HEK293 (cell line): ENCODE measurements at regions not wholly inside any gene's neighbourhood (a gene's known extent, or its start where the extent isn't known, plus 50 kb on each side); places are given as distances from the start of the nearest gene placed in this dataset.

Source experiments
- CTCF ChIA-PET: fragments of 350-600 bp; formaldehyde crosslinking; extraction: SDS; loops from one replicate; lab custom pipeline; 2021; ENCODE audit warnings: antibody characterized with exemption; lab: Yijun Ruan, JAX
- POLR2A ChIA-PET: fragments of 300-600 bp; formaldehyde crosslinking; extraction: SDS; loops from one replicate; lab custom pipeline; 2020; ENCODE audit warnings: antibody characterized with exemption, inconsistent platforms; lab: Yijun Ruan, JAX
- H3K27ac ChIP-seq: fragments of 200-500 bp; sonication (Bioruptor generic); 2 replicates; pipeline ENCODE4 v1.5.1; 2014; ENCODE audit warnings: low read depth, low read length, control low read depth, inconsistent platforms; ENCODE audit errors: extremely low read depth
- H3K36me3 ChIP-seq, 2 experiments: fragments of 200-500 bp in 1 of 2; sonication (Bioruptor generic) in 1 of 2; 1 replicate in 1 of 2; 2 replicates in 1 of 2; pipeline ENCODE4 v1.5.1; 2014 to 2017; ENCODE audit warnings: inconsistent platforms in 2 of 2, low read length in 2 of 2; ENCODE audit not compliant: control insufficient read depth in 2 of 2, insufficient read depth in 1 of 2
- H3K4me1 ChIP-seq: fragments of 200-500 bp; sonication (Bioruptor generic); 2 replicates; pipeline ENCODE4 v1.5.1; 2014; ENCODE audit warnings: mild to moderate bottlenecking, low read length, inconsistent platforms; ENCODE audit not compliant: control insufficient read depth, insufficient read depth
- H3K4me3 ChIP-seq: 2 replicates; pipeline ENCODE4 v1.5.1; 2011; ENCODE audit warnings: low read depth, mild to moderate bottlenecking, control low read depth, low read length, moderate library complexity
- H3K9me3 ChIP-seq: fragments of 200-500 bp; sonication (Bioruptor generic); 2 replicates; pipeline ENCODE4 v1.5.1; 2014; ENCODE audit warnings: low read depth, low read length, inconsistent platforms; ENCODE audit not compliant: control insufficient read depth, insufficient read depth
- HOXD13 ChIP-seq: sonication (generic); formaldehyde crosslinking; IDR thresholded peaks from 2 replicates; pipeline ENCODE4 v1.8.0; 2022; ENCODE audit warnings: missing genetic modification reagents, borderline replicate concordance
- KLF9 ChIP-seq: fragments of 450-650 bp; formaldehyde crosslinking; IDR thresholded peaks from 2 replicates; pipeline ENCODE4 v1.5.1; 2016; ENCODE audit warnings: missing biosample characterization, missing genetic modification characterization, low read depth
- SCRT1 ChIP-seq: fragments of 450-650 bp; formaldehyde crosslinking; IDR thresholded peaks from 2 replicates; pipeline ENCODE4 v1.5.1; 2016; ENCODE audit warnings: missing biosample characterization, missing genetic modification characterization, borderline replicate concordance
- TRIM28 ChIP-seq: IDR thresholded peaks from 2 replicates; pipeline ENCODE4 v1.6.1; 2011; ENCODE audit warnings: low read length, control low read depth, borderline replicate concordance
- ZEB2 ChIP-seq: fragments of 450-650 bp; formaldehyde crosslinking; IDR thresholded peaks from 2 replicates; pipeline ENCODE4 v1.5.1; 2016; ENCODE audit warnings: missing biosample characterization, missing genetic modification characterization
- ZFHX2 ChIP-seq: fragments of 450-650 bp; formaldehyde crosslinking; conservative IDR thresholded peaks from 2 replicates; pipeline ENCODE4 v1.5.1; 2016; ENCODE audit warnings: missing biosample characterization, missing genetic modification characterization
- ZNF10 ChIP-seq: fragments of 450-650 bp; formaldehyde crosslinking; IDR thresholded peaks from 2 replicates; pipeline ENCODE4 v1.5.1; 2017; ENCODE audit warnings: missing biosample characterization, missing genetic modification characterization
- ZNF175 ChIP-seq: fragments of 450-650 bp; formaldehyde crosslinking; IDR thresholded peaks from 2 replicates; pipeline ENCODE4 v1.5.1; 2016; ENCODE audit warnings: missing biosample characterization, missing genetic modification characterization
- ZNF266 ChIP-seq: fragments of 450-650 bp; formaldehyde crosslinking; IDR thresholded peaks from 2 replicates; pipeline ENCODE4 v1.5.1; 2016; ENCODE audit warnings: missing biosample characterization, missing genetic modification characterization, low read depth
- ZNF549 ChIP-seq: fragments of 450-650 bp; IDR thresholded peaks from 2 replicates; pipeline ENCODE4 v1.5.1; 2018; ENCODE audit warnings: missing biosample characterization, missing genetic modification characterization, mild to moderate bottlenecking, inconsistent platforms, moderate library complexity
- TF ChIP-seq, protein P1 (sequence below): fragments of 450-650 bp; formaldehyde crosslinking; IDR thresholded peaks from 2 replicates; pipeline ENCODE4 v1.5.1; 2016; ENCODE audit warnings: missing biosample characterization, missing genetic modification characterization, borderline replicate concordance

DNA sequence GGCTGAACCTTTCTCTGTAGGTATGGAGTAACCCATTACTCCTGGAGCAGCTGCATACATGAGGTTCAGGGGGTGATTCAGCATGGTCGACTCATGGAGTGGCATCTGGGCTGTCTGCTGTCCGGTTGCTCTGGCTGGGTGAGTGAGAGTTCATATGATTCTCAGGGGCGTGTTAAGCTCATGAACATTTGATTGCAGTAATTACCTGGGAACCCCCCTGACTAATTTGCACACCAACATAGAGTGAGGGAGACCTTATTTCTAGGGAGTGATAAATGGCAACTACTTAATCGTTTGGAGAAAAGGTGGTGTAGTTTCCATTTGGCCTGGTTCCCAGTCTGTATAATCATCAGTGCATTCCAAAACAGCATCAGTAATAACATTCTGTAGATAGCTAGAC is 661.9 kb downstream of the ETS1 start (continued):
- TF ChIP-seq, protein P1, sequence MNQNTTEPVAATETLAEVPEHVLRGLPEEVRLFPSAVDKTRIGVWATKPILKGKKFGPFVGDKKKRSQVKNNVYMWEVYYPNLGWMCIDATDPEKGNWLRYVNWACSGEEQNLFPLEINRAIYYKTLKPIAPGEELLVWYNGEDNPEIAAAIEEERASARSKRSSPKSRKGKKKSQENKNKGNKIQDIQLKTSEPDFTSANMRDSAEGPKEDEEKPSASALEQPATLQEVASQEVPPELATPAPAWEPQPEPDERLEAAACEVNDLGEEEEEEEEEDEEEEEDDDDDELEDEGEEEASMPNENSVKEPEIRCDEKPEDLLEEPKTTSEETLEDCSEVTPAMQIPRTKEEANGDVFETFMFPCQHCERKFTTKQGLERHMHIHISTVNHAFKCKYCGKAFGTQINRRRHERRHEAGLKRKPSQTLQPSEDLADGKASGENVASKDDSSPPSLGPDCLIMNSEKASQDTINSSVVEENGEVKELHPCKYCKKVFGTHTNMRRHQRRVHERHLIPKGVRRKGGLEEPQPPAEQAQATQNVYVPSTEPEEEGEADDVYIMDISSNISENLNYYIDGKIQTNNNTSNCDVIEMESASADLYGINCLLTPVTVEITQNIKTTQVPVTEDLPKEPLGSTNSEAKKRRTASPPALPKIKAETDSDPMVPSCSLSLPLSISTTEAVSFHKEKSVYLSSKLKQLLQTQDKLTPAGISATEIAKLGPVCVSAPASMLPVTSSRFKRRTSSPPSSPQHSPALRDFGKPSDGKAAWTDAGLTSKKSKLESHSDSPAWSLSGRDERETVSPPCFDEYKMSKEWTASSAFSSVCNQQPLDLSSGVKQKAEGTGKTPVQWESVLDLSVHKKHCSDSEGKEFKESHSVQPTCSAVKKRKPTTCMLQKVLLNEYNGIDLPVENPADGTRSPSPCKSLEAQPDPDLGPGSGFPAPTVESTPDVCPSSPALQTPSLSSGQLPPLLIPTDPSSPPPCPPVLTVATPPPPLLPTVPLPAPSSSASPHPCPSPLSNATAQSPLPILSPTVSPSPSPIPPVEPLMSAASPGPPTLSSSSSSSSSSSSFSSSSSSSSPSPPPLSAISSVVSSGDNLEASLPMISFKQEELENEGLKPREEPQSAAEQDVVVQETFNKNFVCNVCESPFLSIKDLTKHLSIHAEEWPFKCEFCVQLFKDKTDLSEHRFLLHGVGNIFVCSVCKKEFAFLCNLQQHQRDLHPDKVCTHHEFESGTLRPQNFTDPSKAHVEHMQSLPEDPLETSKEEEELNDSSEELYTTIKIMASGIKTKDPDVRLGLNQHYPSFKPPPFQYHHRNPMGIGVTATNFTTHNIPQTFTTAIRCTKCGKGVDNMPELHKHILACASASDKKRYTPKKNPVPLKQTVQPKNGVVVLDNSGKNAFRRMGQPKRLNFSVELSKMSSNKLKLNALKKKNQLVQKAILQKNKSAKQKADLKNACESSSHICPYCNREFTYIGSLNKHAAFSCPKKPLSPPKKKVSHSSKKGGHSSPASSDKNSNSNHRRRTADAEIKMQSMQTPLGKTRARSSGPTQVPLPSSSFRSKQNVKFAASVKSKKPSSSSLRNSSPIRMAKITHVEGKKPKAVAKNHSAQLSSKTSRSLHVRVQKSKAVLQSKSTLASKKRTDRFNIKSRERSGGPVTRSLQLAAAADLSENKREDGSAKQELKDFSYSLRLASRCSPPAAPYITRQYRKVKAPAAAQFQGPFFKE (tag by site-specific recombination), result no peak
- TF ChIP-seq KLF9 (tag by site-specific recombination) (no peak), TRIM28 (no peak), ZFHX2 (tag by site-specific recombination) (no peak), SCRT1 (tag by site-specific recombination) (no peak), ZNF266 (no peak), ZEB2 (tag by site-specific recombination) (no peak)

DNA sequence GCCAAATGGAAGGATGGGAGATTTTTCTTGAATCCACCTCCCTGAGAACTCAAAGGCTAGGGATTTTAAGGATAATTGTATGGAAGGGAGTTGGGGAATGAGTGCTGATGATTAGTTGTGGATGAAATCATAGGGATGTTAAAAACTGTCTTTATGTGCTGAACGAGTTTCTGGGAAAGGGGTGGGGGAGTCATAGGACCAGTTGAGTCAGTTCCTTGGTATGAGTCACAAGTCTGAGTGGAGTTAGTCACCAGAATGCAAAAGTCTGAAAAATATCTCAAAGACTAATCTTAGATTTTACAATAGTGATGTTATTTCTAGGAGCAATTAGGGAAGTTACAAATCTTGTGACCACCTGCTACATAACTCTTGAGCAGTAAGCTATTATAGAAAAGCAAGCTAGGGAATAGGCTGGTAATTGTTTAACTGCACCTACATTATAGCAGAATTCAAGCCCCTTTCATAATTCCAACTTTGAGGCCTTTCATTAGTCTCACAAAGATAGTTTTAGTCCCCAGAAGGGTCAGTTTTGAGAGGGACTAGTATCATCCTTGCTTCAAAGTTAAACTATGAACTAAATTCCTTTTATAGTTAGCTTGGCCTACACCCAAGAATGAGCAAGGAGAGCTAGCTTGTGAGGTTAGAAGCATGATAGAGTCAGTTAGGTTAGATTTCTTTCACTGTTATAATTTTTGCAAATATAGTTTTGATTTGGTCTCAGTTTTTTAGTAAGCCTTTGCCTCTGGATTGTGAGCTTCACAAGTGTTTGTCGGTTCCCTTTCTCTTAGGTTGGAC is 668.0 kb downstream of the ETS1 start:
- Histone ChIP-seq H3K9me3 (no peaks in the 10 kb centered on the region), H3K27ac (no peak overlapping the region), H3K4me1 (no peaks in the 10 kb centered on the region), H3K4me3 (no peak overlapping the region), H3K36me3 (no peaks in the 10 kb centered on the region)
- TF ChIP-seq, protein P1 (tag by site-specific recombination), result no peak
- TF ChIP-seq ZNF549 (tag by site-specific recombination), result no peak
- ChIA-PET POLR2A (no interaction called here), CTCF (no interaction called here)

DNA sequence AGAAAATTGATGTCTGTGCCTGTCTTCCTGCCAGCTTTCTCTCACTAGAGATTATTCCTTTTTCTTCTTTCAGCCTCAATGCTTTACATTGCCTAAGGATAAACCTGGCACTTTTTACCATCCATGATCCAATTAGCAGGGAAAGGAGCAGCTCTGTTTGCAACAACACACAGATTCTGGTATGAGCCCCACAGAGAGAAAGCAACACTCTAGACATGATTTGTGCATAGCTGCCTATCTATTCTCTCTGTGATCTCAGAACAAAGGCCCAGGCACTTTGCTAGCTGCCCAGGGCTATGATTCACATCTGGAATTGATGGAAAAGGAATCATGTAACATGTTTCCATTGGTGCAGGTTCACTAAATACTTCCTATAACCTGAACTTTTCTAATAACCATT is 685.0 kb downstream of the ETS1 start:
- H3K4me3 ChIP-seq, result no peak overlapping the region
- POLR2A ChIA-PET, result no interaction called here
- CTCF ChIA-PET, result no interaction called here
- TF ChIP-seq ZNF10 (no peak), HOXD13 (CRISPR knock-in tag) (no peak), ZNF175 (tag by site-specific recombination) (no peak)
- TF ChIP-seq, protein P1 (tag by site-specific recombination), result no peak

More for the DNA sequence above, 685.0 kb downstream of the ETS1 start:
- no peaks in the 10 kb centered on the region for H3K4me1 ChIP-seq
- H3K27ac ChIP-seq, result no peak overlapping the region
- H3K9me3 ChIP-seq, result no peaks in the 10 kb centered on the region
- no peaks in the 10 kb centered on the region for H3K36me3 ChIP-seq
